Thoracic aorta (tissue), 2 donors: ENCODE measurements at regions not wholly inside any gene's neighbourhood (a gene's known extent, or its start where the extent isn't known, plus 50 kb on each side); places are given as distances from the start of the nearest gene placed in this dataset.

ENCODE experiments used
- ATAC-seq: fragments of 150-250 bp; one replicate; pipeline ENCODE4 v1.8.0; 2017; ENCODE audit warnings: low read depth; ENCODE audit not compliant: insufficient number of reproducible peaks, low FRiP score
- DNase-seq: peaks from one replicate; pipeline ENCODE4 v3.0.0-alpha.2; 2020; ENCODE audit warnings: low spot score
- H3K27ac ChIP-seq, 2 donors: fragments of 200-600 bp; sonication (generic); 1 replicate in 1 of 2; 2 replicates in 1 of 2; pipeline ENCODE4 v1.5.1; 2016; ENCODE audit warnings: mild to moderate bottlenecking in 2 of 2, moderate library complexity in 2 of 2
- H3K27me3 ChIP-seq: fragments of 200-600 bp; sonication (generic); replicated peaks from 2 replicates; pipeline ENCODE4 v1.6.0; 2016; ENCODE audit warnings: mild to moderate bottlenecking; ENCODE audit not compliant: insufficient read depth
- H3K36me3 ChIP-seq: fragments of 200-600 bp; sonication (generic); one replicate; pipeline ENCODE4 v1.5.1; 2016
- H3K4me1 ChIP-seq, 2 donors: fragments of 200-600 bp; sonication (generic); 1 replicate in 1 of 2; 2 replicates in 1 of 2; pipeline versions ENCODE4 v1.5.1 to v1.6.0; 2016; ENCODE audit warnings: low read depth in 2 of 2, mild to moderate bottlenecking in 1 of 2; ENCODE audit not compliant: control insufficient read depth in 1 of 2
- H3K4me3 ChIP-seq: fragments of 200-600 bp; sonication (generic); 2 replicates; pipeline ENCODE4 v1.5.1; 2016; ENCODE audit warnings: mild to moderate bottlenecking
- H3K9me3 ChIP-seq: fragments of 200-600 bp; sonication (generic); 2 replicates; pipeline ENCODE4 v1.5.1; 2016
- CTCF ChIP-seq: fragments of 200-600 bp; sonication (generic); IDR thresholded peaks from one replicate; pipeline ENCODE4 v1.5.1; 2019; ENCODE audit warnings: antibody characterized with exemption

GRCh38 chr5:166992108-166992507 lies 1299.3 kb upstream of the WWC1 start:
- no peak for TF ChIP-seq CTCF
- Histone ChIP-seq H3K4me3 (no peak overlapping the region), H3K4me1 (peaks cover 0 to 9% of the 10 kb centered on the region in 2 donors), H3K9me3 (no peaks in the 10 kb centered on the region), H3K27ac (no peak overlapping the region), H3K27me3 (no peaks in the 10 kb centered on the region), H3K36me3 (no peaks in the 10 kb centered on the region)
- DNase-seq, result no peak
- no peak for ATAC-seq

DNA sequence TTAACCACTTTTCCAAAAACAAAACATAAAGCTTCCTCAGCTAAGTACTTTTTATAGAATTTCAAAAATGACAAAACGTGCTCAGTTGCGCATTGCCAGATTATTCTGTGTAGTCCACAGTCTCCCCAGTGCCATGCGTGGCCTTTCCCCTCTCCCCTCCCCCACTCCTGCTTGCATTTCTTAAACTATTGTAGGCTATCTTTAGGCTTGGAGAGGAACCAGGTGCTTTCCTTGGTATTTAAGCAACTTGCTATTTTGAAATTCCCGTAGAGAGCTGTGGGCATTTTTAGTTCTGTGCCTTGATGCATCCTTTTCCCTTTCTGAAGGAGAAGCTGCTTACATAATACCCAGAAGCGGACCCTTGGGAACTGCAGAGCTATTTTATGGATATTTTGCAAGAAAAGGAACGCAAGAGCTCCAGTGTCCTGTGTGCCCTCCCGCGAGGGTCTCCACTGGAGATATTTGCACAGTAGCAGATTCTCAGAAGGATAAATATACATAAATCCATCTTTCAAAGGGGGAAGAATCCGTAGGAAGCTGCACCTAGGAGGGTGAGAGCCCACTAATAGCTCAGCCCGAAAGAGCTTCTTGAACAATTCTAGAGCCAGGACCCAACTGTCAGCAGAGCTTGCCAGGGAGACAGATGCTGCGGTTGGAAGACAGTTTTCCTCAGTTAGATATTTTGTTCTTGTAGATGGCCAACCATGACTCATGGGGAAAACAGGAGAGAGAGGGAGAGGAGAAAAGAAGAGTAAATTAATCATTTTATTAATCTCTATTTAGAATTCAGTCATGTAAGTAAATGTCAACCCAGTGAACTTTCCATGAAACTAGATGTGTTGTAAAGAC lies 1298.3 kb upstream of the WWC1 start:
- DNase-seq (no peak), ATAC-seq (no peak)
- H3K4me3 ChIP-seq, result no peak overlapping the region
- no peaks in the 10 kb centered on the region for H3K9me3 ChIP-seq
- no peak for TF ChIP-seq CTCF
- H3K36me3 ChIP-seq, result no peaks in the 10 kb centered on the region
- H3K27ac ChIP-seq, result no peak overlapping the region
- peaks cover 0 to 9% of the 10 kb centered on the region in 2 donors for H3K4me1 ChIP-seq
- no peaks in the 10 kb centered on the region for H3K27me3 ChIP-seq

- Histone ChIP-seq H3K27ac (no peak overlapping the region), H3K27me3 (no peaks in the 10 kb centered on the region), H3K36me3 (no peaks in the 10 kb centered on the region), H3K4me1 (peaks cover 0 to 9% of the 10 kb centered on the region in 2 donors), H3K4me3 (no peak overlapping the region), H3K9me3 (no peaks in the 10 kb centered on the region)
- no peak for TF ChIP-seq CTCF
- DNase-seq (no peak), ATAC-seq (no peak)
Observed at GRCh38 chr5:166994226-166994625, 1297.2 kb upstream of the WWC1 start.

- Histone ChIP-seq H3K27me3 (no peaks in the 10 kb centered on the region), H3K9me3 (no peaks in the 10 kb centered on the region), H3K4me3 (no peak overlapping the region), H3K27ac (no peak overlapping the region), H3K36me3 (no peaks in the 10 kb centered on the region), H3K4me1 (no peaks in the 10 kb centered on the region)
- no peak for ATAC-seq
- TF ChIP-seq CTCF, result no peak
- DNase-seq, result no peak
Observed at GRCh38 chr5:167001246-167001645, 1290.2 kb upstream of the WWC1 start.

- Histone ChIP-seq H3K9me3 (no peaks in the 10 kb centered on the region), H3K27ac (no peak overlapping the region), H3K36me3 (no peaks in the 10 kb centered on the region), H3K4me3 (no peak overlapping the region), H3K4me1 (no peaks in the 10 kb centered on the region), H3K27me3 (no peaks in the 10 kb centered on the region)
- no peak for ATAC-seq
- TF ChIP-seq CTCF, result no peak
- no peak for DNase-seq
Observed at GRCh38 chr5:167008705-167009104, 1282.7 kb upstream of the WWC1 start.
